Loucy (cell line): ENCODE measurements at regions not wholly inside any gene's neighbourhood (a gene's known extent, or its start where the extent isn't known, plus 50 kb on each side); places are given as distances from the start of the nearest gene placed in this dataset.

Experiments
- EZH2phosphoT487 ChIP-seq: fragments of 200-600 bp; IDR thresholded peaks from 2 replicates; pipeline ENCODE4 v1.6.1; 2018; ENCODE audit warnings: antibody characterized with exemption, mild to moderate bottlenecking, moderate library complexity, borderline replicate concordance
- TF ChIP-seq, protein P1 (sequence below): fragments of 200-600 bp; sonication (generic); conservative IDR thresholded peaks from 2 replicates; pipeline ENCODE4 v1.5.1; 2014; ENCODE audit warnings: mild to moderate bottlenecking, antibody characterized with exemption, low read length

- TF ChIP-seq, protein P1, sequence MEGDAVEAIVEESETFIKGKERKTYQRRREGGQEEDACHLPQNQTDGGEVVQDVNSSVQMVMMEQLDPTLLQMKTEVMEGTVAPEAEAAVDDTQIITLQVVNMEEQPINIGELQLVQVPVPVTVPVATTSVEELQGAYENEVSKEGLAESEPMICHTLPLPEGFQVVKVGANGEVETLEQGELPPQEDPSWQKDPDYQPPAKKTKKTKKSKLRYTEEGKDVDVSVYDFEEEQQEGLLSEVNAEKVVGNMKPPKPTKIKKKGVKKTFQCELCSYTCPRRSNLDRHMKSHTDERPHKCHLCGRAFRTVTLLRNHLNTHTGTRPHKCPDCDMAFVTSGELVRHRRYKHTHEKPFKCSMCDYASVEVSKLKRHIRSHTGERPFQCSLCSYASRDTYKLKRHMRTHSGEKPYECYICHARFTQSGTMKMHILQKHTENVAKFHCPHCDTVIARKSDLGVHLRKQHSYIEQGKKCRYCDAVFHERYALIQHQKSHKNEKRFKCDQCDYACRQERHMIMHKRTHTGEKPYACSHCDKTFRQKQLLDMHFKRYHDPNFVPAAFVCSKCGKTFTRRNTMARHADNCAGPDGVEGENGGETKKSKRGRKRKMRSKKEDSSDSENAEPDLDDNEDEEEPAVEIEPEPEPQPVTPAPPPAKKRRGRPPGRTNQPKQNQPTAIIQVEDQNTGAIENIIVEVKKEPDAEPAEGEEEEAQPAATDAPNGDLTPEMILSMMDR: no peak
- TF ChIP-seq EZH2phosphoT487: no peak
Observed at GRCh38 chr4:134309715-134310114, 108.1 kb upstream of the PABPC4L start.
